Thyroid gland (tissue), 4 donors: ENCODE measurements at regions not wholly inside any gene's neighbourhood (a gene's known extent, or its start where the extent isn't known, plus 50 kb on each side); places are given as distances from the start of the nearest gene placed in this dataset.

Experiments used
- POLR2A ChIP-seq, 2 donors: fragments of 450-650 bp; IDR thresholded peaks; one replicate each; pipeline ENCODE4 v1.6.1; 2017; ENCODE audit warnings: antibody characterized with exemption in 2 of 2, mild to moderate bottlenecking in 2 of 2, moderate library complexity in 1 of 2
- TF ChIP-seq, protein P1 (sequence below), 6 experiments: fragments of 200-600 bp in 3 of 6; fragments of 450-650 bp in 3 of 6; sonication (generic) in 3 of 6; IDR thresholded peaks; one replicate each; pipeline ENCODE4 v1.5.1; 2016 to 2019; ENCODE audit warnings: antibody characterized with exemption in 6 of 6, mild to moderate bottlenecking in 2 of 6, inconsistent platforms in 1 of 6, moderate library complexity in 1 of 6

DNA sequence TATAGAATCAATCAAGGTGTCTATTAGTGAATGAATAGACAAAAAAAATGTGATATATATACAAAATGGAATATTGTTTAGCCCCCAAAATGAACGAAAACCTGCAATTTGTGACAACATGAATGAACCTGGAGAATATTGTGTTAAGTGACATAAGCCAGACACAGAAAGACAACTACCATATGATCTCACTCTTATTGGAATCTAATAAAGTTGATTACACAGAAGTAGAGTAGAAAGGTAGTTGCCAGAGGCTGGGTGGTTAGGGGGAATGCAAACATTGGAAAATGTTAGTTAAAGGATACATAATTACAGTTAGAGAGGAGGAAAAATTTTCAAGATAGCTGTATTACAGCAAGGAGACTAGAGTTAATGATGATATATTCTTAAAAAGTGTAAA is 1962.3 kb downstream of the EFNA5 start:
- TF ChIP-seq, protein P1, sequence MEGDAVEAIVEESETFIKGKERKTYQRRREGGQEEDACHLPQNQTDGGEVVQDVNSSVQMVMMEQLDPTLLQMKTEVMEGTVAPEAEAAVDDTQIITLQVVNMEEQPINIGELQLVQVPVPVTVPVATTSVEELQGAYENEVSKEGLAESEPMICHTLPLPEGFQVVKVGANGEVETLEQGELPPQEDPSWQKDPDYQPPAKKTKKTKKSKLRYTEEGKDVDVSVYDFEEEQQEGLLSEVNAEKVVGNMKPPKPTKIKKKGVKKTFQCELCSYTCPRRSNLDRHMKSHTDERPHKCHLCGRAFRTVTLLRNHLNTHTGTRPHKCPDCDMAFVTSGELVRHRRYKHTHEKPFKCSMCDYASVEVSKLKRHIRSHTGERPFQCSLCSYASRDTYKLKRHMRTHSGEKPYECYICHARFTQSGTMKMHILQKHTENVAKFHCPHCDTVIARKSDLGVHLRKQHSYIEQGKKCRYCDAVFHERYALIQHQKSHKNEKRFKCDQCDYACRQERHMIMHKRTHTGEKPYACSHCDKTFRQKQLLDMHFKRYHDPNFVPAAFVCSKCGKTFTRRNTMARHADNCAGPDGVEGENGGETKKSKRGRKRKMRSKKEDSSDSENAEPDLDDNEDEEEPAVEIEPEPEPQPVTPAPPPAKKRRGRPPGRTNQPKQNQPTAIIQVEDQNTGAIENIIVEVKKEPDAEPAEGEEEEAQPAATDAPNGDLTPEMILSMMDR (IDR thresholded peaks at IDR 0.05), result no peak
- TF ChIP-seq POLR2A (IDR thresholded peaks at IDR 0.05), result no peak
